Aorta (tissue), 5 donors: ENCODE measurements at regions not wholly inside any gene's neighbourhood (a gene's known extent, or its start where the extent isn't known, plus 50 kb on each side); places are given as distances from the start of the nearest gene placed in this dataset.

Source experiments
- ATAC-seq: fragments of 200-7000 bp; cut with Tn5 transposase; one replicate; pipeline ENCODE4 v1.9.1; 2022; ENCODE audit warnings: moderate library complexity; ENCODE audit not compliant: low FRiP score
- DNase-seq, 2 donors: peaks; one replicate each; pipeline ENCODE4 v3.0.0-alpha.2; 2020
- H3K27ac ChIP-seq, 2 donors: one replicate each; pipeline ENCODE4 v1.5.1; 2013; ENCODE audit warnings: low read length in 2 of 2, mild to moderate bottlenecking in 2 of 2, moderate library complexity in 2 of 2, control low read depth in 1 of 2, inconsistent platforms in 1 of 2, low read depth in 1 of 2
- H3K27me3 ChIP-seq, 2 donors: one replicate each; pipeline ENCODE4 v1.6.1; 2013; ENCODE audit warnings: control low read depth in 1 of 2, low read length in 1 of 2, mild to moderate bottlenecking in 1 of 2, moderate library complexity in 1 of 2; ENCODE audit not compliant: insufficient read depth in 2 of 2, control insufficient read depth in 1 of 2
- H3K36me3 ChIP-seq, 2 donors: one replicate each; pipeline ENCODE4 v1.6.1; 2013; ENCODE audit warnings: control low read depth in 1 of 2, low read length in 1 of 2, mild to moderate bottlenecking in 1 of 2; ENCODE audit not compliant: insufficient read depth in 2 of 2, control insufficient read depth in 1 of 2
- H3K4me1 ChIP-seq, 2 donors: one replicate each; pipeline ENCODE4 v1.6.1; 2013; ENCODE audit warnings: low read length in 2 of 2, control low read depth in 1 of 2, mild to moderate bottlenecking in 1 of 2, moderate library complexity in 1 of 2; ENCODE audit not compliant: insufficient read depth in 2 of 2, control insufficient read depth in 1 of 2
- H3K4me3 ChIP-seq, 2 donors: one replicate each; pipeline ENCODE4 v1.5.1; 2013; ENCODE audit warnings: low read length in 2 of 2, control low read depth in 1 of 2, mild to moderate bottlenecking in 1 of 2
- H3K9me3 ChIP-seq: one replicate; pipeline ENCODE4 v1.6.1; 2013; ENCODE audit warnings: mild to moderate bottlenecking, low read length; ENCODE audit not compliant: control insufficient read depth
- whole genome bisulfite sequencing, 2 donors: extraction: QIAGEN DNeasy Blood & Tissue Kit; methylation state at CpG; one replicate each; pipeline ENCODE4 v1.1.7; 2013; 5-methylcytosine and 5-hydroxymethylcytosine counted together
- intact Hi-C, 2 donors: fragments of 100-400 bp; cut with DNase I; formaldehyde crosslinking; loops; one replicate each; pipeline versions ENCODE4 v1.14.2 to v1.15.0; 2022
- donor health status: healthy with polysubstance abuse.
- donor health status: Bipolar disorder and iron deficiency.
- donor health status: DM: no; HTN: no; CAD: no.
- donor health status: DM: no; HTN: no; CAD: no.
- donor health status: DM: yes; HTN: yes; CAD: no.

- no peaks in the 10 kb centered on the region for H3K27me3 ChIP-seq
- H3K4me3 ChIP-seq = no peak overlapping the region
- no peaks in the 10 kb centered on the region for H3K36me3 ChIP-seq
- H3K27ac ChIP-seq = no peak overlapping the region
- ATAC-seq (no peak), DNase-seq (no peak)
- H3K9me3 ChIP-seq = no peaks in the 10 kb centered on the region
- no peaks in the 10 kb centered on the region for H3K4me1 ChIP-seq
- intact Hi-C loops = no loop called here
Measured at GRCh38 chr2:41441958-41442357, 605.9 kb upstream of the PKDCC start.

DNA sequence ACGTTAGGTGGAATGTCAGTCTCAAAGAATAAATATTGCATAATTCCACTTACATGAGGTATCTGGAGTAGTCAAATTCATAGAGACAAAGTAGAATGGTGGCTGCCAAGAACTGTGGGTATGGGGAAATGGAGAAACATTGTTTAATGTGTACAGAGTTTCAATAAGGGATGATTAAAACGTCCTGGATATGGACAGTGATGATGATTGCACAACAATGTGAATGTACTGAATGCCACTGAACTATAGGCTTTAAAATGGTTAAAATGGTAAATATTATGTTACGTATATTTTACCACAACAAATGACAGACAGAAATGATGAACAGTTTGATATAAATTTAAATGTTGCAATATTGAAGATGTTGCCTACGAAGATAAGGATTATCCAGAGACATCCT, 602.0 kb upstream of the PKDCC start:
- no peak for ATAC-seq

GRCh38 chr2:41446266-41446665, 601.6 kb upstream of the PKDCC start:
- Histone ChIP-seq H3K27ac (no peak overlapping the region), H3K27me3 (no peaks in the 10 kb centered on the region), H3K9me3 (no peaks in the 10 kb centered on the region), H3K36me3 (no peaks in the 10 kb centered on the region), H3K4me1 (no peaks in the 10 kb centered on the region), H3K4me3 (no peak overlapping the region)
- intact Hi-C loops = no loop called here
- DNase-seq = no peak
- 88 to 95% methylated on average over 1 of the region's 1 CpG for WGBS, 2 donors
- ATAC-seq = no peak

More for the DNA sequence above, 602.0 kb upstream of the PKDCC start:
- no peak overlapping the region for H3K4me3 ChIP-seq
- H3K4me1 ChIP-seq = no peaks in the 10 kb centered on the region
- no peaks in the 10 kb centered on the region for H3K9me3 ChIP-seq
- H3K27ac ChIP-seq = no peak overlapping the region
- H3K27me3 ChIP-seq = no peaks in the 10 kb centered on the region
- H3K36me3 ChIP-seq = no peaks in the 10 kb centered on the region
- WGBS, 2 donors = 89 to 91% methylated on average over 4 of the region's 4 CpGs
- DNase-seq = no peak
- intact Hi-C loops = no loop called here

- H3K27me3 ChIP-seq = no peaks in the 10 kb centered on the region
- intact Hi-C loops = no loop called here
Measured at GRCh38 chr2:41448221-41448620, 599.6 kb upstream of the PKDCC start.

DNA sequence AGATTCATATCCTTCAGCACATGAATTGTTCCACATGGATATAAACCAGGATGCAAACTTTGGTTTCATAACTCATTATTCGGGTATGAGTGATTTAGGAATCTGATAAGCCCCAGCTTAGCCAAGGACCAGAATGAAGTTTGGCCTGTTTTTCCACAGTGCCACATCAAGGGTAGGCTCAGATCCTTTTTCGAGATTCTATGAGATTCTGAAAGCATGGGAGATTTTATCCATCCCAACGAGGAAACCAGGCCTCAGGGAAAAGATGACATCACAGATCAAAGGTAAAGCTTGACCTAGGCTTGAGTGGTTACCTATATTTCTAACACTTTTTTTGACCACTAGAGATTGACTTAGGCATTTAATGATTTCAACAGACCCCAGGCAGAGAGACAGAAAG, 590.8 kb upstream of the PKDCC start:
- peaks cover 2% of the 10 kb centered on the region in 2 donors for H3K4me1 ChIP-seq
- H3K36me3 ChIP-seq = no peaks in the 10 kb centered on the region
- H3K27ac ChIP-seq = no peak overlapping the region
- ATAC-seq = no peak
- H3K4me3 ChIP-seq = no peak overlapping the region
- H3K9me3 ChIP-seq = no peaks in the 10 kb centered on the region
- DNase-seq = no peak
- 86 to 88% methylated on average over 3 of the region's 3 CpGs for WGBS, 2 donors
- no peaks in the 10 kb centered on the region for H3K27me3 ChIP-seq
- intact Hi-C loops = no loop called here

More at GRCh38 chr2:41448221-41448620, 599.6 kb upstream of the PKDCC start:
- Histone ChIP-seq H3K4me1 (no peaks in the 10 kb centered on the region), H3K27ac (no peak overlapping the region), H3K36me3 (no peaks in the 10 kb centered on the region), H3K4me3 (no peak overlapping the region), H3K9me3 (no peaks in the 10 kb centered on the region)
- 96% methylated on average over 1 of the region's 1 CpG for WGBS, 2 donors
- DNase-seq (no peak), ATAC-seq (no peak)

DNA sequence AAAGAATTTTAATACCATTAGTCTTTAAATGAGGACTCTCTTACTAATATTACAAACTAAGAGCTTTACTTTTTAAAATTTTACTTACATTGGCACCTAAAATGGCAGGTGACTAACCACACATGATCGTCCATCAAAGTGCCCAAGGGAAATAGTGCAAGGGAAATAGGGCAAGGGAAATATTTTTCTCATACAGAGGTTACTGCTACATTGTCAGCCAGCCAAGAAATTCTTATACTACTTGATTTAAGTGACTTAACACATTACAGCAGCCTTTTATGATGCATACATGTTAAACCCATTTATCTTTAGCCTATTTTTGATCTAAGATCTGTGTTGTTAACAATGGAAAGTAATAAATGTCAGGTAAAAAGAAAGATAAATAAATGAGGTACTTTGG, 587.2 kb upstream of the PKDCC start:
- no peak for ATAC-seq
- WGBS, 2 donors = 0 to 1% methylated on average over 1 of the region's 1 CpG
- intact Hi-C loops = no loop called here

GRCh38 chr2:41464395-41464794, 583.4 kb upstream of the PKDCC start:
- no peak overlapping the region for H3K4me3 ChIP-seq
- intact Hi-C loops = no loop called here
- no peak for ATAC-seq
- no peaks in the 10 kb centered on the region for H3K9me3 ChIP-seq
- no peaks in the 10 kb centered on the region for H3K36me3 ChIP-seq
- no peak for DNase-seq
- H3K27ac ChIP-seq = no peak overlapping the region
- no peaks in the 10 kb centered on the region for H3K4me1 ChIP-seq
- no peaks in the 10 kb centered on the region for H3K27me3 ChIP-seq

More for the DNA sequence above, 587.2 kb upstream of the PKDCC start:
- Histone ChIP-seq H3K36me3 (no peaks in the 10 kb centered on the region), H3K27me3 (no peaks in the 10 kb centered on the region), H3K4me3 (no peak overlapping the region), H3K4me1 (peaks cover 2% of the 10 kb centered on the region in 2 donors), H3K27ac (no peak overlapping the region), H3K9me3 (no peaks in the 10 kb centered on the region)
- DNase-seq = no peak

- no peak for DNase-seq
- H3K27me3 ChIP-seq = no peaks in the 10 kb centered on the region
- 76 to 89% methylated on average over 3 of the region's 3 CpGs for WGBS, 2 donors
- H3K4me1 ChIP-seq = no peaks in the 10 kb centered on the region
- no peak overlapping the region for H3K27ac ChIP-seq
- H3K9me3 ChIP-seq = no peaks in the 10 kb centered on the region
- intact Hi-C loops = no loop called here
- ATAC-seq = no peak
- no peak overlapping the region for H3K4me3 ChIP-seq
- no peaks in the 10 kb centered on the region for H3K36me3 ChIP-seq
Measured at GRCh38 chr2:41475959-41476358, 571.9 kb upstream of the PKDCC start.

DNA sequence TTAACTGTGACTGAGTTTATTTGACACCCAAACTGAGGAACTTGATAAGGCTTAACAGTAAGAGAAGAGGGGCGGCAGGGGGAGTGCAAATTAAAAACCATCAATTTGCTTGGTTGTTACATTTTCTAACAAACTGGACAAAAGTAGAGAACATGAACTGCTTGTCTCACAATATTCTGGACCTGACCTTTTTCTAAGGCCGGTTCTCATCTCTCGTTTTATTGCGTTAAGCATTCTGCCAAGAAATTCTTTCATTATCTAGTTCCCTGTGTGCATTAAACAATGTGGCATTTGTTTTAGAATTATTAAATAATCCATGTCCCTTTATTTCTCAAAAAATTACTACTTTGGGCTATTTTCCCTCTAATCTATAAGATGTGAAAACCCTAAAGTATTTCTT, 565.2 kb upstream of the PKDCC start:
- Histone ChIP-seq H3K9me3 (no peaks in the 10 kb centered on the region), H3K36me3 (no peaks in the 10 kb centered on the region), H3K4me1 (peaks cover under 1 to 4% of the 10 kb centered on the region in 2 donors), H3K27me3 (no peaks in the 10 kb centered on the region), H3K27ac (no peak overlapping the region), H3K4me3 (no peak overlapping the region)
- ATAC-seq (no peak), DNase-seq (no peak)
- WGBS, 2 donors = 12 to 15% methylated on average over 4 of the region's 4 CpGs
- intact Hi-C loops = loop anchor here in 1 of 2 donors (10.0 kb wide), 1 partner anchor 112 kb away; no protein-coding TSS in a partner anchor
